Activated naive CD4-positive, alpha-beta T cell treated with anti-CD3 and anti-CD28 coated beads, Interleukin-2, amount 10 ng/mL, durations not matched to agents 7 days and 5 days (primary cell): ENCODE measurements at regions not wholly inside any gene's neighbourhood (a gene's known extent, or its start where the extent isn't known, plus 50 kb on each side); places are given as distances from the start of the nearest gene placed in this dataset.
A peak's percentile ranks its signal among the peaks of the same experiment; 100 is the strongest.

Experiments used
- CTCF ChIA-PET: fragments of 350-600 bp; sonication (Branson Sonifier 250); formaldehyde crosslinking; loops from one replicate; lab custom pipeline; 2021; ENCODE audit warnings: antibody characterized with exemption; lab: Charles Lee
- DNase-seq: peaks from one replicate; pipeline ENCODE4 v3.0.0-alpha.2; 2020
- H3K27ac Mint-ChIP-seq: one replicate; pipeline ENCODE4 v1.8.0; 2021; ENCODE audit warnings: mild to moderate bottlenecking, moderate library complexity, mixed read lengths
- H3K27me3 Mint-ChIP-seq: one replicate; pipeline ENCODE4 v1.8.0; 2021; ENCODE audit warnings: mild to moderate bottlenecking, mixed read lengths
- H3K36me3 Mint-ChIP-seq: one replicate; pipeline ENCODE4 v1.8.0; 2021; ENCODE audit warnings: mixed read lengths
- H3K4me1 Mint-ChIP-seq: one replicate; pipeline ENCODE4 v1.8.0; 2021; ENCODE audit warnings: mixed read lengths
- H3K4me3 Mint-ChIP-seq: one replicate; pipeline ENCODE4 v1.8.0; 2021; ENCODE audit warnings: mild to moderate bottlenecking, moderate library complexity, mixed read lengths
- H3K9me3 Mint-ChIP-seq: one replicate; pipeline ENCODE4 v1.8.0; 2021; ENCODE audit warnings: mixed read lengths

DNA sequence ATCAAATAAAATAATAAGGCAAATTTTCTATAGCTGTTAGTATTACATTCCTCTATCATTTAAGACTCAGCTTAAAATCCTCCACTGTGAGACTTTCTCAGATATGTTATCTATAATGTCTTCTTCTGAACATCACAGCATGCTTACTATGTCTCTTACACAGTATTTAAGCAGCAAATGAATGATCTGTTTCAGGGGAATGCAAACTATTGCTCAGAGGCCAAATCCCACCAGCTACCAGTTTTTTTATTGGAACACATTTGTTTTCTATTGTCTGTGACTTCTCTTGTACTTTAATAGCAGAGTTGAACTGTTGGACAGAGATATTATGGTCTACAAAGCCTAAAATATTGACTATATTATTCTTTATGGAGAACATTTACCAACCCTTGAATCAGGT is 59.6 kb downstream of the C3orf38 start:
- Mint-ChIP-seq H3K9me3 (no peaks in the 10 kb centered on the region), H3K27ac (no peak overlapping the region), H3K27me3 (no peaks in the 10 kb centered on the region), H3K36me3 (no peaks in the 10 kb centered on the region), H3K4me1 (no peaks in the 10 kb centered on the region), H3K4me3 (no peak overlapping the region)
- CTCF ChIA-PET = no interaction called here
- DNase-seq = no peak

DNA sequence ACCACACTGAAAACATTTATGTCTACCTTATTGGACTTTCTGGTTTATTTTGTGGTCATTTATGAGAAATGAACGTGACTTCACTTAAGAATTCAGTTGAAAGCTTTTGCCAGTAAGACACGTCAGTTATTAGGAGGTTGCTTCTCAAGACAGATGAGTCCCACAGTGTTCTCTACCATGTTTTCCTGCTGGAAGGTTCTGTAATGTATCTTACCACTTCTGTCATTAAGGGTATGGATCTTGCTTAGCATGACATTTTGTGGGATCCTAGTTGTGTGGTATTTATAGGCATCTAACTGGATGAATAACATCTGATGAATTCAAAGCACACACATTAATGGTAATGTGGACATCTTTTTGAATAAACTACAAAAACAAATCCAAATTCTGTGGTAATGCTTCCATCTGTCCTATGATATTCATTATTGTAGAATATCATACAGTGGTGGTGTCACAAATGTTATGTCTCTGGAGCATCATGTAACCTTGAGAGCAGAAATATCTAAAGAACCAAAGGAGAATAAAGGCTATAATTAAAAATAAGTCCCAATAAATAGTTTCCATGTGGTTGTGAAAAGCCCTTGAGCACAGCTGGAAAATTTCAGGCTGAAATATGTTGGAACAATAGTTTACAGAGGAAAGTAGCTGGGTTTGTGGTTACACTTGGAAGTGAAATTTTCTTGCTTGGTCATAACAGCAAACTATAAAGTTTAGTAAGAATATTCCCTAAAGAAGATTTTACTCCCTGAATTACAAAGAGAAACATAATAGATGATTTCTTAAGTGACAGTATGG is 61.5 kb downstream of the C3orf38 start:
- Mint-ChIP-seq H3K27ac (no peak overlapping the region), H3K27me3 (no peaks in the 10 kb centered on the region), H3K9me3 (no peaks in the 10 kb centered on the region), H3K36me3 (no peaks in the 10 kb centered on the region), H3K4me3 (no peak overlapping the region), H3K4me1 (no peaks in the 10 kb centered on the region)
- CTCF ChIA-PET = no interaction called here
- no peak for DNase-seq

DNA sequence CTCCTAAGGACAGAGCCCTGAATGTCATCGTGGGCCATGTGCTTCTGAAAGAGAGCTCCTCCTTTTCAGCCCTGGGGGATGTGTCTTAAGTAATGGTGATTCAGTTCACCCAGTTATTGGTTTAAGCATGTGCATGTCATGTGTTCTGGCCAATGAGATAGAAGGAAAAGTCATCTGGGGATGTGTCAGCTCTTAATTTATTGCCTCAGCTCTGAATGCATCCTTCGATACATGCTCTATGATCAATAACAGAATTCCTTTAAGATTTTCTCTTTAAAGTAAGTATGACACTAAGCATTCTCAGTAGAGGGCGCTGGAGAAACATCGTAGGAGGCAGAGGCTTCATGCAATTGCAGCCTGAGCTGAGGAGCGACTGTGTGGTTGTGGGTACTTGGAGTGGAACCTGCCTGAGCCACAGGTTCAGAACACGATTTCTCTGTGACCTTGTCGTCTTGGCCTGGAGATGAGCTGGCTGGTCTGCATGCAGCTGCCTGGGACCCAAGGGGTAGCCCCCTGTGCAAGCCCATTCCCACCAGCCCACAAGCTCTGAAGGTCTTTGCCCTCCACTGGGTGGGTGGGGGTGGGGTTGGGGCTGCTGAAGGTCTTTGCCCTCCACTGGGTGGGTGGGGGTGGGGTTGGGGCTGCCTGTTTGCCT is 69.5 kb downstream of the C3orf38 start:
- CTCF ChIA-PET = interaction anchor here (0.6 to 1.3 kb wide), 5 partner anchors 14 to 526 kb away, joined by 3 to 4 read pairs (median 3); no protein-coding TSS in a partner anchor
- H3K27ac Mint-ChIP-seq = no peak overlapping the region

DNA sequence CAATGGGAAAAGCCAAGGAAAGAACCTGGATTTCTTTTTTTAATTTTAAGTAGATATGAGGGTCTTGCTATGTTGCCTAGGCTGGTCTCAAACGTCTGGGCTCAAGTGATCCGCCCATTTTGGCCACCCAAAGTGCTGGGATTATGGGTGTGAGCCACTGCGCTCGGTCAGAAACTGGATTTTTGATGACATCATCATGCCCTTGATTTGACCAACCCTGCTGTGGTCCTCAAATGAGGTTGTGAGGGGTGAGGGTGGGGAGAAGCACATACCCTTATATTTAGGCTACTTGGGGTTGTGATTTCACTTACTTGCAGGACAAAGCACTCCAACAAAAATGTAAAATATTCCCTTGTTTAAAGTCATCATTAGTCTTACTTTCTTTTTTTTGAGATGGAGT is 70.4 kb downstream of the C3orf38 start:
- H3K4me3 Mint-ChIP-seq = no peak overlapping the region
- no peaks in the 10 kb centered on the region for H3K27me3 Mint-ChIP-seq
- no peaks in the 10 kb centered on the region for H3K36me3 Mint-ChIP-seq
- DNase-seq = no peak
- no peaks in the 10 kb centered on the region for H3K9me3 Mint-ChIP-seq
- H3K27ac Mint-ChIP-seq = no peak overlapping the region
- CTCF ChIA-PET = interaction anchor here (0.6 to 0.9 kb wide), 2 partner anchors 13 to 25 kb away, joined by 4 read pairs; no protein-coding TSS in a partner anchor
- no peaks in the 10 kb centered on the region for H3K4me1 Mint-ChIP-seq

More for the DNA sequence above, 69.5 kb downstream of the C3orf38 start:
- no peaks in the 10 kb centered on the region for H3K4me1 Mint-ChIP-seq
- DNase-seq = peak; percentile 45
- H3K27me3 Mint-ChIP-seq = no peaks in the 10 kb centered on the region
- no peak overlapping the region for H3K4me3 Mint-ChIP-seq
- no peaks in the 10 kb centered on the region for H3K36me3 Mint-ChIP-seq
- H3K9me3 Mint-ChIP-seq = no peaks in the 10 kb centered on the region

DNA sequence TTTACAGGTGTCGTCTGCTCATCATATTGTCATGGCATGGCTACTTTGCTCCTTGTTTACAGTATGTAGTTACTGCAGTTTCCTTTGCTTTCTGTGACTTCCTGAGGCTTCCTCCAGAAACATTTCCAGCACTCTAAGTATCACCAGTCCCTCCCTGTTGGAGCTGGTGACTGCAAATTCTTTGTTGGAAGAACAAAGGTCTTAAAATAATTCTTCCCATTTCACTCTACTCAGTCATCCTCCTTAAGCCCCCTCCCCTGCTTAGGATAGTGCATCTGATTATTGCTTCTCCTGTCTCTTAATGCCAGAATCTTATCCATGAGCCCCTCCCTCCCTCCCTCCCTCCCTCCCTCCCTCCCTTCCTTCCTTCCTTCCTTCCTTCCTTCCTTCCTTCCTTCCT is 72.0 kb downstream of the C3orf38 start:
- DNase-seq = no peak
- Mint-ChIP-seq H3K4me3 (no peak overlapping the region), H3K27ac (no peak overlapping the region), H3K9me3 (no peaks in the 10 kb centered on the region), H3K36me3 (no peaks in the 10 kb centered on the region), H3K27me3 (no peaks in the 10 kb centered on the region), H3K4me1 (no peaks in the 10 kb centered on the region)
- CTCF ChIA-PET = no interaction called here

DNA sequence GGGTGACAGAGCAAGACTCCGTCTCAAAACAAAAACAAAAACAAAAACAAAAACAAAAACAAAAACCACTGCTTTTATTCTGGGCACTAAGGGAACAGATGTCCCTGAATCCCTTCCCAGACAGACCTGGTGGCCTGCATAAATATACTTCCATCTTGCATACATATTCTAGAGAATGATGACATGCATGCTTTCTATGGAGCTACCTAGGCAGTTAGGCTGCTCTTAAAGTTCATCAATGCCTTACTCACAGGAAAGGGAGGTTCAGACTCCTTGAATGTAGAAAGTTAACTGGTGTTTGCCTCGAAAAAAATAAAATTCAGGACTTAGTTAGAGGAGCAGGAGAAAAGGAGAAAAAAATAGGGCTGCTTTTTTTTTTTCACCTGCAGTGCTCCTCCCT is 72.6 kb downstream of the C3orf38 start:
- no peak overlapping the region for H3K27ac Mint-ChIP-seq
- CTCF ChIA-PET = interaction anchor here (0.7 kb wide), 1 partner anchor 1311 kb away, joined by 4 read pairs; no protein-coding TSS in a partner anchor
- H3K36me3 Mint-ChIP-seq = no peaks in the 10 kb centered on the region
- H3K4me1 Mint-ChIP-seq = no peaks in the 10 kb centered on the region
- DNase-seq = no peak
- no peaks in the 10 kb centered on the region for H3K9me3 Mint-ChIP-seq
- H3K27me3 Mint-ChIP-seq = no peaks in the 10 kb centered on the region
- no peak overlapping the region for H3K4me3 Mint-ChIP-seq

DNA sequence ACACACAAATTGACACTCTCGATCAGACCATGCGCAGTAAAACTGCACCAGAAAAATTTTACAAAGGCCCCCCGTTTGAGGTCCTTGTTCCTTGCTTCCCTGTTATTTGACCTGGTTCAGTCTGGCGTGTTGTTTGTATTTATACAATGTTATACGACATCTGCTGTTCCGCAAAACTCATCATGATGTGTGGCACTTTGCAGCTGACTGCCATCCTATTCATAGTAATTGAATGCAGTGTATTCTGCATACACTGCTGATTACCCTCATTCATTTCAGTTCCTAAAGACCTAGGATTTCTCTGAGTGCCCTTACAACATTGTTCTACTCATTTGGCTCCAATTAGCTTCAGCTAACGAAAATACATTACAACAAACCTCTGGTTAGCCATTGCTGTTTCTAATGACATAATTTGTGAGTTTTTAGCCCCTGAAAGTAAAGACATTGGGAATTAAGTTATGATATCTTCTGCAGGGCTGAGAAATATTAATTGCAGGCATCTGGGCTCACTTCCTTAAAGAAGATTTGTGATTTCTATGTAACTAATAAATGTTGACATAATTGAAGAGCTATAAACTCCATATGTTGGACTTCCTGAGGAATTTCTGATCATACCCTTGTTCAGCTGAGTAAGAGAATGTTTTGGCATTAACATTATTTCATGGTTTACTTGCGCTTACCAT is 75.7 kb downstream of the C3orf38 start:
- no peaks in the 10 kb centered on the region for H3K27me3 Mint-ChIP-seq
- no peak for DNase-seq
- H3K36me3 Mint-ChIP-seq = no peaks in the 10 kb centered on the region
- H3K9me3 Mint-ChIP-seq = no peaks in the 10 kb centered on the region
- H3K4me1 Mint-ChIP-seq = no peaks in the 10 kb centered on the region
- no peak overlapping the region for H3K27ac Mint-ChIP-seq
- H3K4me3 Mint-ChIP-seq = no peak overlapping the region
- CTCF ChIA-PET = no interaction called here

DNA sequence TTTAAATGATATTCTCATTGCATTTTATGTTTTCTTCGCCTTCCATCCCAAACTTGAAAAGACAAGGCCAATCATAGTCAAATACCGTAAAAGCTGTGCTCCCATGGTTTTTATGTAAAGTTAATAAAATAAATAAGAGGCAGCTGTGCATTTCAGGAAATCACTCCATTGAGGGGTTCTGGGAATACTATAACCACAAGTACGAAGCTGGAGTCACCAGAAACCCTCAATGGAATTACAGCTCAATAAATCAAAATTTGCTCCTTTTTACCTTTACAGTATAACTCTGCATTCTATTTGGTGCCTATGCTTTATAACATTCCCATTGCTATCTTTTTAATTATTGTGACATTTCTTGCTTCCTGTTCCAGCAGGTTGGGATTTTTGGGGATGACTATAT is 77.2 kb downstream of the C3orf38 start:
- H3K4me1 Mint-ChIP-seq = no peaks in the 10 kb centered on the region
- CTCF ChIA-PET = no interaction called here
- DNase-seq = no peak
- H3K4me3 Mint-ChIP-seq = no peak overlapping the region
- H3K9me3 Mint-ChIP-seq = no peaks in the 10 kb centered on the region
- H3K27me3 Mint-ChIP-seq = no peaks in the 10 kb centered on the region
- H3K27ac Mint-ChIP-seq = no peak overlapping the region
- H3K36me3 Mint-ChIP-seq = no peaks in the 10 kb centered on the region

DNA sequence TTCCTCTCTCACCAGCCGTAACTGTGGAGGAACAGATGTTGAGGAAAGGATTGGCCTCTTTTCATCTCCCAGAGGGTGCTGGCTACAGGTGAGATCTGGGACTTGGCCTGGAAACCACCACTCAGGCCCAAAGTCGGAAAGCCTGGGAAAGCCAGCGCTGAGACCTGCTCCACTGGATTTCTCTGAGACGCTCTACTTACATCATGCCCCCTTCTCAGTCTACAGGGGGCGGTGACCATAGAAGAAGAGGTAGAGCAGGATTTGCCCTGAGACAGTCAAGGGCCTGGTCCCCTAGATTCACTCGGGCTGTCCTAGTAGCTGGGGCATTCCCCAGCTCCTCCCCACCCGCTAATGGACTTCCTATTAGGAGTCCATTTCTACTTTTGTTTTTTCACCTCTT is 80.9 kb downstream of the C3orf38 start:
- Mint-ChIP-seq H3K4me3 (no peak overlapping the region), H3K9me3 (no peaks in the 10 kb centered on the region), H3K4me1 (no peaks in the 10 kb centered on the region), H3K27ac (no peak overlapping the region), H3K36me3 (no peaks in the 10 kb centered on the region), H3K27me3 (no peaks in the 10 kb centered on the region)
- DNase-seq = no peak
- CTCF ChIA-PET = no interaction called here

DNA sequence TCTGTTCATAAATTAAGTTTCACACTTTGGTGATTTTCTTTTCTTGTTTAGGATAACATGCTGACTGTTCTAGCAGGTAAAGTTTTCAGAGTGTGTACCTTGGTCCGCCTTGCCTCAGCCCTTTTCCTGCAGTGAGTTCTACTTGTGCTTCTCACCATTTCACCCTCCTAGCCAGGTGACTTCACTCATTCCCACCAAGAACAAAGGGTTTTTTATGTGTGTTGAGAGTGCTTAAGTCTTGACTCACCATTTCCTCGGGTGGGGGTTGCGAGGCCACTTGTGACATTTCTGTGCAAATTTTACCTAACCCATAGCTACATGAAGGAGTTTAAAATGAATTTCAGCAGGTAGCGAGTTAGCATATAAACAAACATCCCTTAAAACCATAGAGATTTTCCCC is 81.4 kb downstream of the C3orf38 start:
- Mint-ChIP-seq H3K4me3 (no peak overlapping the region), H3K9me3 (no peaks in the 10 kb centered on the region), H3K4me1 (no peaks in the 10 kb centered on the region), H3K27me3 (no peaks in the 10 kb centered on the region), H3K36me3 (no peaks in the 10 kb centered on the region), H3K27ac (no peak overlapping the region)
- no peak for DNase-seq
- CTCF ChIA-PET = no interaction called here

DNA sequence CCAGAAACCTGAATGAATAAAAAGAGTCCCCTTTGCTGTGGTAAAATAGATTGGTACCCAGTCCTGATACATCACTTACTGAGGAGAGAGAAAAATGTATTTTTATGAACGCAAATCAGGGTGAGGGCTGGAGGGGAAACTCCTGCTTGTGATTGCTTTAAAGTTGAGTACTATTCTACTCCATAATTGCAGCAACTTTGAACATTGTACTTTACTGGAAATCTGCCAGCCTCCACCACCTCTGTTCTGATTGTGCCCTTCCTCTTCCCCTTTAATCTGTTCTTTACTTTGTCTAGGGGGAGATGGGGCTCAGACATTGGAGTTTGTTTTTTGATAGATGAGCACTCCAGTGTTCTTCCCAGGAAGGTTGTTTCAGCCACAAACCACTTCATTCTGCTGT is 81.9 kb downstream of the C3orf38 start:
- Mint-ChIP-seq H3K36me3 (no peaks in the 10 kb centered on the region), H3K4me3 (no peak overlapping the region), H3K9me3 (no peaks in the 10 kb centered on the region), H3K27ac (no peak overlapping the region), H3K4me1 (no peaks in the 10 kb centered on the region), H3K27me3 (no peaks in the 10 kb centered on the region)
- CTCF ChIA-PET = no interaction called here
- DNase-seq = no peak

DNA sequence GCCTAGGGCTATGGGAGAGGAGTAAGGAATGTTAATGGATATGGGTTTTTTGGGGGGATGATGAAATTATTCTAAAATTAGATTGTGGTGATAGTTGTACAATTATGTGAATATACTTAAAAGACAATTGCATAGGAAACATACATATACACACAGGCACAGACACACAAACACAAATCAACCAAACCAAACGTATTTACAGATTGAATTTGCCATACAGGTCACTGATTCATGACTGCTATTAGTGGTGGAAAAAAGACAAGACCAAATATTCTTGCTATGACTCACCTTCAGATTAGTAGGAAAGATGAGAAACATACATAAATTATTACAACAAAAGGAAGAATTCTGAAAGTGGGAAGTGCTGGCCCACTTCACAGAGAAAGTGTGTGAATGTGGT is 85.3 kb downstream of the C3orf38 start:
- H3K4me3 Mint-ChIP-seq = no peak overlapping the region
- no peak for DNase-seq
- H3K27ac Mint-ChIP-seq = no peak overlapping the region
- no peaks in the 10 kb centered on the region for H3K27me3 Mint-ChIP-seq
- no peaks in the 10 kb centered on the region for H3K9me3 Mint-ChIP-seq
- no peaks in the 10 kb centered on the region for H3K36me3 Mint-ChIP-seq
- H3K4me1 Mint-ChIP-seq = no peaks in the 10 kb centered on the region
- CTCF ChIA-PET = no interaction called here

DNA sequence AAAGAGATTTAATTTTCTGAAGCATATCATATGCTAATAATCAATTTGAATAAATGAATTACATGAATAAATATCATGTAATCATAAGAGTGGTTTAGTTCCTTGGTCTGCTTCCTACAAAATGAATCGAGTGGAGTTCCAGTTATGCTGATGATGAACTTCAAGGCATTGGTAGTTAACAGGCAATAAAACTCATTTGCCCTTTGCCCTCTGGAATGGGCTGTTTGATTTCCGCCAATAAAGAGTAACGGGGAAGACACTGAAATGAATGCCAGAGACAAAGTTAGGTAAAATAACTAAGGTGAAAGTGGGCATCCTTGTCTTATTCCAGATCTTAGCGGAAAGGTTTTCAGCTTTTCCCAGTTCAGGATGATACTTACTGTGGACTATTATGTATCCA is 90.1 kb downstream of the C3orf38 start:
- DNase-seq = no peak
- no peaks in the 10 kb centered on the region for H3K27me3 Mint-ChIP-seq
- no peak overlapping the region for H3K4me3 Mint-ChIP-seq
- peaks cover 6% of the 10 kb centered on the region for H3K9me3 Mint-ChIP-seq
- H3K4me1 Mint-ChIP-seq = no peaks in the 10 kb centered on the region
- no peak overlapping the region for H3K27ac Mint-ChIP-seq
- no peaks in the 10 kb centered on the region for H3K36me3 Mint-ChIP-seq
- CTCF ChIA-PET = no interaction called here

DNA sequence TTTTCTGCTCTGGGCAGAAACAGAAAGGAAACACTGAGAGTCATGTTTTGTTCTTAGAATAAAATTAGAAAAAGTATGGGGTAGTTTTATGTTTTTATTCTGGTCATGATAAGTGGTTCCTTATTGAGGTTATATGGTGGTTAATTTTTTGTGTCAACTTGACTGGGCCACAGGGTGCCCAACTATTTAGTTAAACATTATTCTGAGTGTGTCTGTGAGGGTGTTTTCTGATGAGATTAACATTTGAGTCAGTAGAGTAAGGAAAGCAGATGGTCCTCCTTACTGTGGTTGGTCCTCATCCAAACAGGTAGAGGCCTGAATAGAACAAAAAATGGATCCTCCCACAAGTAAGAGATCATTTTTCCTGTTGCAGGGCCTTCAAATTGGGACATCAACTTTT is 98.9 kb downstream of the C3orf38 start:
- CTCF ChIA-PET = no interaction called here
- no peaks in the 10 kb centered on the region for H3K4me1 Mint-ChIP-seq
- no peak for DNase-seq
- H3K27ac Mint-ChIP-seq = no peak overlapping the region
- H3K27me3 Mint-ChIP-seq = no peaks in the 10 kb centered on the region
- peaks cover 6% of the 10 kb centered on the region for H3K9me3 Mint-ChIP-seq
- H3K36me3 Mint-ChIP-seq = no peaks in the 10 kb centered on the region
- H3K4me3 Mint-ChIP-seq = no peak overlapping the region

DNA sequence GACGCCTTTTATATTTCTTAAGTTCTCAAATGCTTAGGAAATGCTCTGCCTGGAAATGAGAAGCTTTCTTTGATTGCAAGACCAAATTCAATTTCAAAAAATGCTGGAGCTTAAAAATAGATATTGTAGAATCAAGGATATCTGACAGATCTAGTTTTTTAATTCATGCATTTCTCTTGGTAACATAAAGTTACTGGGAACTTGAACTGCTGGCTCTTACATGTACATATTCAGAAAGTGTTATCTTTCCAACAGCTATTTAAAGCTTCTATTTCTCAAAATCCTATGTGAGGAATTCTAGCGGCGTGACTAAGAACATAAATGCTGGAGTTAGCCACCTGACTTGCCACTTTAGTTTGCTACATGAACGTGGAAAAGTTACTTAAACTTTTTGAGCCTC is 109.3 kb downstream of the C3orf38 start:
- Mint-ChIP-seq H3K27me3 (no peaks in the 10 kb centered on the region), H3K36me3 (no peaks in the 10 kb centered on the region), H3K27ac (no peak overlapping the region), H3K4me1 (no peaks in the 10 kb centered on the region), H3K4me3 (no peak overlapping the region), H3K9me3 (no peaks in the 10 kb centered on the region)
- CTCF ChIA-PET = no interaction called here
- DNase-seq = no peak
